HCT116 (cell line): ENCODE measurements at regions not wholly inside any gene's neighbourhood (a gene's known extent, or its start where the extent isn't known, plus 50 kb on each side); places are given as distances from the start of the nearest gene placed in this dataset.

ENCODE experiments used
- ATAC-seq: fragments of 200-7000 bp; cut with Tn5 transposase; 2 replicates; pipeline ENCODE4 v1.9.1; 2020; ENCODE audit warnings: mild to moderate bottlenecking, moderate library complexity
- BruUV-seq: library from RNA; stranded (reverse); fragments of 400-500 nt; replicated peaks from 2 replicates; lab custom pipeline; 2021; lab: Mats Ljungman, UMichigan
- CTCF ChIA-PET: fragments of 300-600 bp; sonication (Branson Sonifier 250); formaldehyde crosslinking; loops from one replicate; lab custom pipeline; 2021; ENCODE audit warnings: antibody characterized with exemption; lab: Charles Lee
- POLR2A ChIA-PET: fragments of 300-600, 350-600 bp; sonication (Branson Sonifier 250); formaldehyde crosslinking; loops from one replicate; lab custom pipeline; 2021; ENCODE audit warnings: antibody characterized with exemption; lab: Charles Lee
- RAD21 ChIA-PET, 2 experiments: fragments of 300-600 bp; sonication (Branson Sonifier 250); formaldehyde crosslinking; loops; one replicate each; lab custom pipeline; 2023; ENCODE audit warnings: low total read pairs in 2 of 2; ENCODE audit not compliant: uncharacterized antibody in 2 of 2, unreplicated experiment in 2 of 2, low non-redundant PET in 1 of 2; lab: Charles Lee
- DNase-seq: peaks from one replicate; pipeline ENCODE4 v3.0.0-alpha.2; 2010; ENCODE audit warnings: low read depth, low spot score
- H2AFZ ChIP-seq: fragments of 200-600 bp; shearing (Covaris generic), sonication (generic); 2 replicates; pipeline ENCODE4 v1.6.1; 2017; ENCODE audit warnings: low read depth, mixed run types, mixed read lengths, antibody characterized with exemption, low read length; ENCODE audit not compliant: poor library complexity, severe bottlenecking
- H3K27ac ChIP-seq: 2 replicates; pipeline ENCODE4 v1.5.1; 2012; ENCODE audit warnings: low read depth, low read length
- H3K27me3 ChIP-seq: fragments of 200-600 bp; sonication (generic); 2 replicates; pipeline ENCODE4 v1.6.1; 2016; ENCODE audit warnings: mixed run types, low read length, mixed read lengths; ENCODE audit not compliant: insufficient read depth
- H3K36me3 ChIP-seq, 2 experiments: fragments of 200-500 bp in 1 of 2; fragments of 200-600 bp in 1 of 2; sonication (Bioruptor generic) in 1 of 2; sonication (generic) in 1 of 2; 2 replicates each; pipeline versions ENCODE4 v1.5.1 to v1.6.1; 2014 to 2016; ENCODE audit warnings: low read length in 2 of 2, inconsistent platforms in 1 of 2, mixed read lengths in 1 of 2, mixed run types in 1 of 2; ENCODE audit not compliant: insufficient read depth in 2 of 2, control insufficient read depth in 1 of 2
- H3K4me1 ChIP-seq, 2 experiments: fragments of 200-600 bp in 1 of 2; sonication (generic) in 1 of 2; 2 replicates each; pipeline versions ENCODE4 v1.5.1 to v1.6.1; 2012 to 2017; ENCODE audit warnings: low read length in 2 of 2, inconsistent platforms in 1 of 2, mild to moderate bottlenecking in 1 of 2, mixed read lengths in 1 of 2, mixed run types in 1 of 2, moderate library complexity in 1 of 2; ENCODE audit not compliant: insufficient read depth in 2 of 2, control insufficient read depth in 1 of 2
- H3K4me2 ChIP-seq: fragments of 200-600 bp; sonication (generic); 2 replicates; pipeline ENCODE4 v1.6.1; 2017; ENCODE audit warnings: mixed run types, low read length, mixed read lengths
- H3K4me3 ChIP-seq, 2 experiments: fragments of 200-600 bp in 1 of 2; sonication (generic) in 1 of 2; replicated peaks in 1 of 2; 2 replicates each; pipeline ENCODE4 v1.5.1; 2011 to 2016; ENCODE audit warnings: low read length in 2 of 2, control low read depth in 1 of 2, low read depth in 1 of 2, mild to moderate bottlenecking in 1 of 2, mixed read lengths in 1 of 2, mixed run types in 1 of 2
- H3K79me2 ChIP-seq: fragments of 200-600 bp; sonication (generic); 2 replicates; pipeline ENCODE4 v1.6.1; 2017; ENCODE audit warnings: mild to moderate bottlenecking, mixed run types, low read length, moderate library complexity, mixed read lengths; ENCODE audit not compliant: insufficient read depth
- H3K9ac ChIP-seq: fragments of 200-600 bp; sonication (generic); 2 replicates; pipeline ENCODE4 v1.6.1; 2016; ENCODE audit warnings: low read length, mixed read lengths
- H3K9me2 ChIP-seq: fragments of 200-600 bp; sonication (generic), shearing (Covaris generic); 2 replicates; pipeline ENCODE4 v1.6.1; 2017; ENCODE audit warnings: mixed run types, mild to moderate bottlenecking, moderate library complexity; ENCODE audit not compliant: insufficient read depth
- H3K9me3 ChIP-seq, 2 experiments: fragments of 200-500 bp in 1 of 2; fragments of 200-600 bp in 1 of 2; sonication (Bioruptor generic) in 1 of 2; sonication (generic) in 1 of 2; 2 replicates each; pipeline ENCODE4 v1.6.1; 2014 to 2017; ENCODE audit warnings: low read length in 2 of 2, mixed read lengths in 2 of 2, inconsistent platforms in 1 of 2, low read depth in 1 of 2, mild to moderate bottlenecking in 1 of 2, mixed run types in 1 of 2, moderate library complexity in 1 of 2; ENCODE audit not compliant: control insufficient read depth in 1 of 2, insufficient read depth in 1 of 2
- H4K20me1 ChIP-seq: fragments of 200-600 bp; sonication (generic), shearing (Covaris generic); 2 replicates; pipeline ENCODE4 v1.6.1; 2017; ENCODE audit warnings: mixed run types, mild to moderate bottlenecking, moderate library complexity; ENCODE audit not compliant: insufficient read depth
- CBX3 ChIP-seq: IDR thresholded peaks from 2 replicates; pipeline ENCODE4 v1.6.1; 2012; ENCODE audit warnings: low read depth
- CTCF ChIP-seq, 3 experiments: fragments of 200-600 bp in 1 of 3; sonication (generic) in 1 of 3; IDR thresholded peaks in 2 of 3; conservative IDR thresholded peaks in 1 of 3; 2 replicates each; pipeline ENCODE4 v1.5.1; 2012 to 2017; ENCODE audit warnings: low read depth in 2 of 3, low read length in 2 of 3, antibody characterized with exemption in 1 of 3, borderline replicate concordance in 1 of 3, control low read depth in 1 of 3, mild to moderate bottlenecking in 1 of 3, mixed read lengths in 1 of 3, mixed run types in 1 of 3, moderate library complexity in 1 of 3; ENCODE audit not compliant: insufficient read depth in 1 of 3
- EZH2 ChIP-seq: fragments of 200-600 bp; sonication (generic); IDR thresholded peaks from 2 replicates; pipeline ENCODE4 v1.6.1; 2017; ENCODE audit warnings: antibody characterized with exemption, mixed run types
- EZH2phosphoT487 ChIP-seq: fragments of 200-600 bp; IDR thresholded peaks from 2 replicates; pipeline ENCODE4 v1.6.1; 2018; ENCODE audit warnings: antibody characterized with exemption, borderline replicate concordance
- POLR2A ChIP-seq: IDR thresholded peaks from 2 replicates; pipeline ENCODE4 v1.7.0; 2011; ENCODE audit warnings: borderline replicate concordance; ENCODE audit not compliant: insufficient read depth, insufficient read length; ENCODE audit errors: extremely low read depth
- RAD21 ChIP-seq: IDR thresholded peaks from 2 replicates; pipeline ENCODE4 v1.6.1; 2012; ENCODE audit warnings: low read depth, mild to moderate bottlenecking
- SIN3A ChIP-seq: IDR thresholded peaks from 2 replicates; pipeline ENCODE4 v1.6.1; 2012; ENCODE audit warnings: low read depth
- SRF ChIP-seq: IDR thresholded peaks from 2 replicates; pipeline ENCODE4 v1.6.1; 2012; ENCODE audit warnings: low read depth
- TCF7L2 ChIP-seq: IDR thresholded peaks from 2 replicates; pipeline ENCODE4 v1.7.0; 2011; ENCODE audit warnings: borderline replicate concordance, inconsistent platforms; ENCODE audit not compliant: insufficient read depth, insufficient read length; ENCODE audit errors: extremely low read depth
- YY1 ChIP-seq: IDR thresholded peaks from 2 replicates; pipeline ENCODE4 v1.6.1; 2011; ENCODE audit warnings: low read length, low read depth, moderate library complexity, mild to moderate bottlenecking; ENCODE audit not compliant: insufficient replicate concordance; ENCODE audit errors: extremely low read depth
- ZNF274 ChIP-seq: fragments of 200-500 bp; sonication (Bioruptor generic); IDR thresholded peaks from 2 replicates; pipeline ENCODE4 v1.6.1; 2014; ENCODE audit warnings: mild to moderate bottlenecking, low read depth, low read length, inconsistent platforms
- intact Hi-C: fragments of 100-400 bp; cut with micrococcal nuclease; formaldehyde crosslinking; loops from 2 replicates; pipeline ENCODE4 v1.10.0; 2022
- TF ChIP-seq, protein P1 (sequence below): IDR thresholded peaks from 2 replicates; pipeline ENCODE4 v1.6.1; 2012
- TF ChIP-seq, protein P2 (sequence below): IDR thresholded peaks from 2 replicates; pipeline ENCODE4 v1.6.1; 2012; ENCODE audit warnings: low read depth

- Histone ChIP-seq H3K36me3 (no peaks in the 10 kb centered on the region), H3K4me3 (no peak overlapping the region), H3K9me3 (no peaks in the 10 kb centered on the region), H3K27ac (no peak overlapping the region), H3K9ac (no peak overlapping the region), H3K4me2 (no peak overlapping the region), H4K20me1 (no peaks in the 10 kb centered on the region), H3K79me2 (no peaks in the 10 kb centered on the region), H2AFZ (no peak overlapping the region), H3K27me3 (no peaks in the 10 kb centered on the region), H3K4me1 (no peaks in the 10 kb centered on the region), H3K9me2 (no peaks in the 10 kb centered on the region)
- intact Hi-C loops, result no loop called here
- TF ChIP-seq YY1 (no peak), POLR2A (no peak), EZH2phosphoT487 (no peak), CBX3 (no peak), EZH2 (no peak), ZNF274 (no peak), SRF (no peak), CTCF (IDR thresholded peaks at IDR 0.05 in 2 of 3, conservative IDR thresholded peaks at IDR 0.05 in 1 of 3; ENCODE audit: borderline replicate concordance in 1 of 3, insufficient read depth in 1 of 3, low read depth in 2 of 3, low read length in 2 of 3) (no peak), RAD21 (no peak), TCF7L2 (no peak), SIN3A (no peak)
- TF ChIP-seq, protein P1, sequence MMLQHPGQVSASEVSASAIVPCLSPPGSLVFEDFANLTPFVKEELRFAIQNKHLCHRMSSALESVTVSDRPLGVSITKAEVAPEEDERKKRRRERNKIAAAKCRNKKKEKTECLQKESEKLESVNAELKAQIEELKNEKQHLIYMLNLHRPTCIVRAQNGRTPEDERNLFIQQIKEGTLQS, result no peak
- TF ChIP-seq, protein P2, sequence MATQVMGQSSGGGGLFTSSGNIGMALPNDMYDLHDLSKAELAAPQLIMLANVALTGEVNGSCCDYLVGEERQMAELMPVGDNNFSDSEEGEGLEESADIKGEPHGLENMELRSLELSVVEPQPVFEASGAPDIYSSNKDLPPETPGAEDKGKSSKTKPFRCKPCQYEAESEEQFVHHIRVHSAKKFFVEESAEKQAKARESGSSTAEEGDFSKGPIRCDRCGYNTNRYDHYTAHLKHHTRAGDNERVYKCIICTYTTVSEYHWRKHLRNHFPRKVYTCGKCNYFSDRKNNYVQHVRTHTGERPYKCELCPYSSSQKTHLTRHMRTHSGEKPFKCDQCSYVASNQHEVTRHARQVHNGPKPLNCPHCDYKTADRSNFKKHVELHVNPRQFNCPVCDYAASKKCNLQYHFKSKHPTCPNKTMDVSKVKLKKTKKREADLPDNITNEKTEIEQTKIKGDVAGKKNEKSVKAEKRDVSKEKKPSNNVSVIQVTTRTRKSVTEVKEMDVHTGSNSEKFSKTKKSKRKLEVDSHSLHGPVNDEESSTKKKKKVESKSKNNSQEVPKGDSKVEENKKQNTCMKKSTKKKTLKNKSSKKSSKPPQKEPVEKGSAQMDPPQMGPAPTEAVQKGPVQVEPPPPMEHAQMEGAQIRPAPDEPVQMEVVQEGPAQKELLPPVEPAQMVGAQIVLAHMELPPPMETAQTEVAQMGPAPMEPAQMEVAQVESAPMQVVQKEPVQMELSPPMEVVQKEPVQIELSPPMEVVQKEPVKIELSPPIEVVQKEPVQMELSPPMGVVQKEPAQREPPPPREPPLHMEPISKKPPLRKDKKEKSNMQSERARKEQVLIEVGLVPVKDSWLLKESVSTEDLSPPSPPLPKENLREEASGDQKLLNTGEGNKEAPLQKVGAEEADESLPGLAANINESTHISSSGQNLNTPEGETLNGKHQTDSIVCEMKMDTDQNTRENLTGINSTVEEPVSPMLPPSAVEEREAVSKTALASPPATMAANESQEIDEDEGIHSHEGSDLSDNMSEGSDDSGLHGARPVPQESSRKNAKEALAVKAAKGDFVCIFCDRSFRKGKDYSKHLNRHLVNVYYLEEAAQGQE, result no peak
- ChIA-PET CTCF (interaction anchor here (1.0 kb wide), 1 partner anchor 20 kb away, joined by 3 read pairs; no protein-coding TSS in a partner anchor), POLR2A (no interaction called here), RAD21 (no interaction called here)
- BruUV-seq, result no TSS peak
- ATAC-seq, result no peak
- DNase-seq, result no peak
Measured at GRCh38 chr2:223439786-223440185, 162.4 kb downstream of the SCG2 start.
